H1 (cell line): ENCODE measurements at regions not wholly inside any gene's neighbourhood (a gene's known extent, or its start where the extent isn't known, plus 50 kb on each side); places are given as distances from the start of the nearest gene placed in this dataset.

Experiments
- CTCF ChIA-PET: fragments of 300-600 bp; sonication (Branson Sonifier 250); formaldehyde crosslinking; loops from one replicate; lab custom pipeline; 2021; ENCODE audit not compliant: partially characterized antibody; lab: Charles Lee
- POLR2A ChIA-PET: fragments of 300-600 bp; sonication (Branson Sonifier 250); formaldehyde crosslinking; loops from one replicate; lab custom pipeline; 2021; ENCODE audit warnings: inconsistent platforms; ENCODE audit not compliant: partially characterized antibody; lab: Charles Lee
- DNase-seq, 2 experiments: peaks; one replicate each; pipeline versions ENCODE4 v3.0.0 to v3.0.0-alpha.2; 2010 to 2022; ENCODE audit warnings: low spot score in 2 of 2, low read depth in 1 of 2, mixed read lengths in 1 of 2
- FAIRE-seq: peaks from 2 replicates; lab custom pipeline; 2011; peaks lifted over from hg19 to GRCh38; lab: Jason Lieb, UNC
- H2AFZ ChIP-seq: 2 replicates; pipeline ENCODE4 v1.8.1; 2012; ENCODE audit warnings: low read length, inconsistent platforms
- H2AK5ac ChIP-seq: 2 replicates; pipeline ENCODE4 v1.6.1; 2013; ENCODE audit warnings: low read depth, low read length
- H2BK120ac ChIP-seq: replicated peaks from 2 replicates; pipeline ENCODE3; 2013; ENCODE audit warnings: low read depth, low read length, inconsistent platforms
- H2BK12ac ChIP-seq: 2 replicates; pipeline ENCODE4 v1.6.1; 2013; ENCODE audit warnings: low read depth, low read length
- H2BK15ac ChIP-seq: 2 replicates; pipeline ENCODE4 v1.6.1; 2013; ENCODE audit warnings: low read length
- H2BK20ac ChIP-seq: 2 replicates; pipeline ENCODE4 v1.6.1; 2013; ENCODE audit warnings: low read length
- H2BK5ac ChIP-seq: 2 replicates; pipeline ENCODE4 v1.6.1; 2013; ENCODE audit warnings: low read depth, low read length
- H3K14ac ChIP-seq: 2 replicates; pipeline ENCODE4 v1.6.1; 2013; ENCODE audit warnings: inconsistent platforms; ENCODE audit not compliant: insufficient read length
- H3K18ac ChIP-seq: 2 replicates; pipeline ENCODE4 v1.6.1; 2013; ENCODE audit warnings: low read length; ENCODE audit errors: extremely low read depth
- H3K23ac ChIP-seq: 2 replicates; pipeline ENCODE4 v1.6.1; 2013; ENCODE audit warnings: inconsistent platforms; ENCODE audit not compliant: insufficient read length
- H3K23me2 ChIP-seq: 2 replicates; pipeline ENCODE4 v1.6.1; 2013; ENCODE audit warnings: low read depth, low read length
- H3K27ac ChIP-seq: 2 replicates; pipeline ENCODE4 v1.6.1; 2011; ENCODE audit warnings: low read depth, low read length, inconsistent platforms
- H3K27me3 ChIP-seq, 4 experiments: replicated peaks in 1 of 4; 1 replicate in 1 of 4; 2 replicates in 3 of 4; pipeline versions ENCODE4 v1.6.1 to v1.8.1; 2011 to 2013; ENCODE audit warnings: low read length in 3 of 4, mild to moderate bottlenecking in 3 of 4, inconsistent platforms in 2 of 4, mixed read lengths in 2 of 4, moderate library complexity in 1 of 4; ENCODE audit not compliant: control insufficient read depth in 3 of 4, insufficient read depth in 3 of 4; ENCODE audit errors: extremely low read depth in 1 of 4
- H3K36me3 ChIP-seq, 4 experiments: 2 replicates each; pipeline versions ENCODE4 v1.6.1 to v1.8.1; 2011 to 2013; ENCODE audit warnings: mild to moderate bottlenecking in 4 of 4, low read length in 3 of 4, moderate library complexity in 2 of 4, control low read depth in 1 of 4, inconsistent platforms in 1 of 4; ENCODE audit not compliant: insufficient read depth in 4 of 4, control insufficient read depth in 2 of 4
- H3K4ac ChIP-seq: replicated peaks from 2 replicates; pipeline ENCODE3; 2013; ENCODE audit warnings: low read length, low read depth, mixed read lengths, inconsistent platforms; ENCODE audit not compliant: insufficient read length
- H3K4me1 ChIP-seq, 4 experiments: replicated peaks in 1 of 4; 1 replicate in 1 of 4; 2 replicates in 3 of 4; pipeline versions ENCODE4 v1.6.1 to v1.8.1; 2011 to 2013; ENCODE audit warnings: low read length in 3 of 4, inconsistent platforms in 2 of 4, mixed read lengths in 1 of 4; ENCODE audit not compliant: insufficient read depth in 4 of 4, control insufficient read depth in 3 of 4
- H3K4me2 ChIP-seq, 2 experiments: 2 replicates each; pipeline versions ENCODE4 v1.6.1 to v1.8.1; 2011 to 2013; ENCODE audit warnings: low read depth in 2 of 2, low read length in 2 of 2, control low read depth in 1 of 2, inconsistent platforms in 1 of 2, mild to moderate bottlenecking in 1 of 2; ENCODE audit not compliant: insufficient read depth in 1 of 2
- H3K4me3 ChIP-seq, 4 experiments: fragments of 200-600, 300-600 bp in 1 of 4; sonication (generic), shearing (Covaris generic), sonication (Bioruptor Twin) in 1 of 4; 2 replicates each; pipeline versions ENCODE4 v1.5.1 to v1.8.1; 2011 to 2016; ENCODE audit warnings: low read length in 4 of 4, low read depth in 3 of 4, control low read depth in 2 of 4, inconsistent platforms in 2 of 4, mild to moderate bottlenecking in 2 of 4, mixed read lengths in 1 of 4, moderate library complexity in 1 of 4; ENCODE audit not compliant: insufficient read depth in 2 of 4; ENCODE audit errors: extremely low read depth in 1 of 4
- H3K56ac ChIP-seq: replicated peaks from 2 replicates; pipeline ENCODE3; 2013; ENCODE audit warnings: low read depth, mild to moderate bottlenecking, mixed read lengths, low read length, inconsistent platforms; ENCODE audit not compliant: insufficient read length
- H3K79me1 ChIP-seq: 2 replicates; pipeline ENCODE4 v1.6.1; 2013; ENCODE audit warnings: low read depth, low read length, control low read depth
- H3K79me2 ChIP-seq, 2 experiments: 2 replicates each; pipeline versions ENCODE4 v1.6.1 to v1.8.1; 2012 to 2013; ENCODE audit warnings: low read length in 2 of 2, mild to moderate bottlenecking in 2 of 2, inconsistent platforms in 1 of 2; ENCODE audit not compliant: insufficient read depth in 2 of 2, control insufficient read depth in 1 of 2
- H3K9ac ChIP-seq, 4 experiments: replicated peaks in 1 of 4; 1 replicate in 1 of 4; 2 replicates in 3 of 4; pipeline versions ENCODE4 v1.6.1 to v1.8.1; 2011 to 2013; ENCODE audit warnings: low read depth in 3 of 4, low read length in 3 of 4, control low read depth in 2 of 4, mild to moderate bottlenecking in 2 of 4, moderate library complexity in 2 of 4, inconsistent platforms in 1 of 4; ENCODE audit errors: extremely low read depth in 1 of 4
- H3K9me3 ChIP-seq, 2 experiments: 2 replicates each; pipeline versions ENCODE4 v1.6.1 to v1.8.1; 2012 to 2013; ENCODE audit warnings: mild to moderate bottlenecking in 2 of 2, moderate library complexity in 2 of 2, control low read depth in 1 of 2, inconsistent platforms in 1 of 2, low read depth in 1 of 2, low read length in 1 of 2, mixed read lengths in 1 of 2; ENCODE audit not compliant: insufficient read depth in 2 of 2
- H4K20me1 ChIP-seq, 2 experiments: replicated peaks in 1 of 2; 2 replicates each; pipeline versions ENCODE3 to v1.8.1; 2011 to 2013; ENCODE audit warnings: inconsistent platforms in 2 of 2, low read length in 2 of 2, mild to moderate bottlenecking in 1 of 2; ENCODE audit not compliant: insufficient read depth in 2 of 2, control insufficient read depth in 1 of 2
- H4K5ac ChIP-seq: 2 replicates; pipeline ENCODE4 v1.6.1; 2013; ENCODE audit warnings: low read length, low read depth, mixed read lengths, inconsistent platforms; ENCODE audit not compliant: insufficient read length
- H4K8ac ChIP-seq: 2 replicates; pipeline ENCODE4 v1.8.0; 2013; ENCODE audit warnings: mild to moderate bottlenecking, moderate library complexity, low read length, inconsistent platforms; ENCODE audit not compliant: insufficient read depth; ENCODE audit errors: extremely low read depth
- H4K91ac ChIP-seq: replicated peaks from 2 replicates; pipeline ENCODE3; 2013; ENCODE audit warnings: low read length, mixed read lengths, inconsistent platforms; ENCODE audit not compliant: insufficient read length
- BACH1 ChIP-seq: IDR thresholded peaks from 2 replicates; pipeline ENCODE4 v1.6.1; 2012; ENCODE audit warnings: low read length, improper control_type of control experiment
- CTCF ChIP-seq, 3 experiments: IDR thresholded peaks; 1 replicate in 2 of 3; 2 replicates in 1 of 3; pipeline versions ENCODE4 v1.5.1 to v1.6.1; 2011; ENCODE audit warnings: low read length in 3 of 3, mild to moderate bottlenecking in 3 of 3, inconsistent platforms in 2 of 3, low read depth in 1 of 3, moderate library complexity in 1 of 3; ENCODE audit not compliant: insufficient read depth in 1 of 3; ENCODE audit errors: control extremely low read depth in 1 of 3
- EP300 ChIP-seq, 2 experiments: IDR thresholded peaks; 1 replicate in 1 of 2; 2 replicates in 1 of 2; pipeline ENCODE4 v1.6.1; 2011 to 2012; ENCODE audit warnings: low read depth in 2 of 2, low read length in 2 of 2, mild to moderate bottlenecking in 2 of 2, borderline replicate concordance in 1 of 2, inconsistent platforms in 1 of 2, moderate library complexity in 1 of 2
- GTF2F1 ChIP-seq: IDR thresholded peaks from 2 replicates; pipeline ENCODE4 v1.6.1; 2012; ENCODE audit warnings: low read depth, low read length, improper control_type of control experiment, borderline replicate concordance
- JUN ChIP-seq: IDR thresholded peaks from 2 replicates; pipeline ENCODE4 v1.6.1; 2011; ENCODE audit warnings: low read depth, mild to moderate bottlenecking, improper control_type of control experiment, low read length
- JUND ChIP-seq: IDR thresholded peaks from 2 replicates; pipeline ENCODE4 v1.6.1; 2011; ENCODE audit warnings: mild to moderate bottlenecking, improper control_type of control experiment, low read length
- POLR2AphosphoS5 ChIP-seq: IDR thresholded peaks from 2 replicates; pipeline ENCODE4 v1.6.1; 2011; ENCODE audit warnings: low read depth, low read length
- RBBP5 ChIP-seq: IDR thresholded peaks from 2 replicates; pipeline ENCODE4 v1.7.1; 2012; ENCODE audit warnings: low read depth, mild to moderate bottlenecking, inconsistent platforms, low read length, moderate library complexity, borderline replicate concordance
- SAP30 ChIP-seq: fragments of 300-600 bp; sonication (generic); IDR thresholded peaks from 2 replicates; pipeline ENCODE4 v1.7.1; 2012; ENCODE audit warnings: low read length, moderate library complexity, mild to moderate bottlenecking, inconsistent platforms; ENCODE audit not compliant: insufficient read depth, insufficient replicate concordance
- SIRT6 ChIP-seq: IDR thresholded peaks from one replicate; pipeline ENCODE4 v1.7.1; 2012; ENCODE audit warnings: low read length, inconsistent platforms
- TAF1 ChIP-seq: IDR thresholded peaks from 2 replicates; pipeline ENCODE4 v1.6.1; 2011; ENCODE audit warnings: mild to moderate bottlenecking, low read depth, low read length
- YY1 ChIP-seq: IDR thresholded peaks from 2 replicates; pipeline ENCODE4 v1.6.1; 2011; ENCODE audit warnings: low read depth, mild to moderate bottlenecking, low read length
- ZNF274 ChIP-seq: IDR thresholded peaks from 2 replicates; pipeline ENCODE4 v1.7.0; 2012; ENCODE audit warnings: low read length, borderline replicate concordance; ENCODE audit errors: extremely low read depth
- WGBS, 2 experiments: shearing (Covaris generic) in 1 of 2; methylation state at CpG; one replicate each; pipeline versions ENCODE4 v1.1.6 to v1.1.7; 2013 to 2015; ENCODE audit warnings: low lambda C conversion rate in 2 of 2, mixed read lengths in 2 of 2, inconsistent platforms in 1 of 2, low coverage in 1 of 2, missing lambda C conversion rate in 1 of 2; ENCODE audit not compliant: insufficient replicate concordance in 2 of 2, insufficient coverage in 1 of 2, insufficient read length in 1 of 2; ENCODE audit errors: extremely low coverage in 1 of 2, missing lambda C conversion rate in 1 of 2; 5-methylcytosine and 5-hydroxymethylcytosine counted together

GRCh38 chr3:59381282-59381681 is 331.5 kb upstream of the CFAP20DC start:
- H3K56ac ChIP-seq = no peak overlapping the region
- no peaks in the 10 kb centered on the region for H3K23me2 ChIP-seq
- H3K4me3 ChIP-seq = no peak overlapping the region
- no peak overlapping the region for H3K14ac ChIP-seq
- no peaks in the 10 kb centered on the region for H3K79me1 ChIP-seq
- H3K9ac ChIP-seq = no peak overlapping the region
- no peaks in the 10 kb centered on the region for H3K79me2 ChIP-seq
- H4K8ac ChIP-seq = no peak overlapping the region
- no peak overlapping the region for H2BK15ac ChIP-seq
- no peak overlapping the region for H3K4ac ChIP-seq
- H3K18ac ChIP-seq = no peak overlapping the region
- no peak overlapping the region for H2AK5ac ChIP-seq
- no peak for FAIRE-seq
- no peak overlapping the region for H2BK120ac ChIP-seq
- WGBS, 2 experiments = 96% methylated on average over 2 of the region's 2 CpGs; no CpG with 5 or more reads in 1 of the 2 experiments
- no peaks in the 10 kb centered on the region for H3K36me3 ChIP-seq
- no peak overlapping the region for H3K23ac ChIP-seq
- H2BK5ac ChIP-seq = no peak overlapping the region
- no peak overlapping the region for H3K27ac ChIP-seq
- no peak overlapping the region for H3K4me2 ChIP-seq
- no peak overlapping the region for H4K5ac ChIP-seq
- no peak overlapping the region for H4K91ac ChIP-seq
- no peak overlapping the region for H2BK20ac ChIP-seq
- no peaks in the 10 kb centered on the region for H3K4me1 ChIP-seq
- H2AFZ ChIP-seq = no peak overlapping the region
- ChIA-PET POLR2A (no interaction called here), CTCF (no interaction called here)
- H3K9me3 ChIP-seq = no peaks in the 10 kb centered on the region
- H3K27me3 ChIP-seq = no peaks in the 10 kb centered on the region
- H2BK12ac ChIP-seq = no peak overlapping the region
- no peak for DNase-seq
- H4K20me1 ChIP-seq = no peaks in the 10 kb centered on the region
- TF ChIP-seq YY1 (no peak), EP300 (IDR thresholded peaks at IDR 0.05; ENCODE audit: borderline replicate concordance in 1 of 2, low read depth in 2 of 2, low read length in 2 of 2) (no peak), SIRT6 (no peak), BACH1 (no peak), CTCF (IDR thresholded peaks at IDR 0.05; ENCODE audit: control extremely low read depth in 1 of 3, insufficient read depth in 1 of 3, low read depth in 1 of 3, low read length in 3 of 3) (no peak), GTF2F1 (no peak), POLR2AphosphoS5 (no peak), JUND (no peak), TAF1 (no peak), ZNF274 (no peak), SAP30 (no peak), RBBP5 (no peak), JUN (no peak)
